HG02938 (cell line): ENCODE measurements at regions not wholly inside any gene's neighbourhood (a gene's known extent, or its start where the extent isn't known, plus 50 kb on each side); places are given as distances from the start of the nearest gene placed in this dataset.
"Not testable (repeated sequence)": the region's sequence is repeated elsewhere in the genome, so short reads cannot be mapped to it uniquely, and the experiment has no call there.

Experiments
- ATAC-seq: cut with Tn5 transposase; IDR thresholded peaks from one replicate; pipeline ENCODE4 v1.9.1; 2021; ENCODE audit warnings: mild to moderate bottlenecking, moderate library complexity; ENCODE audit not compliant: unreplicated experiment

GRCh38 chr7:13737563-13737962 is 251.9 kb downstream of the ETV1 start:
- ATAC-seq, result no peak

- ATAC-seq, result no peak
These were observed 247.3 kb downstream of the ETV1 start for GRCh38 chr7:13742126-13742525.

- no peak for ATAC-seq
These were observed 246.7 kb downstream of the ETV1 start for GRCh38 chr7:13742811-13743210.

GRCh38 chr7:13743226-13743625 is 246.2 kb downstream of the ETV1 start:
- no peak for ATAC-seq

- ATAC-seq, result no peak
These were observed 243.9 kb downstream of the ETV1 start for GRCh38 chr7:13745530-13745929.

GRCh38 chr7:13748998-13749397 is 240.5 kb downstream of the ETV1 start:
- ATAC-seq, result no peak

- no peak for ATAC-seq
These were observed 239.8 kb downstream of the ETV1 start for GRCh38 chr7:13749636-13750035.

GRCh38 chr7:13751766-13752165 is 237.7 kb downstream of the ETV1 start:
- no peak for ATAC-seq

GRCh38 chr7:13757841-13758240 is 231.6 kb downstream of the ETV1 start:
- ATAC-seq, result no peak

- ATAC-seq, result not testable (repeated sequence)
These were observed 223.6 kb downstream of the ETV1 start for GRCh38 chr7:13765853-13766252.

GRCh38 chr7:13770305-13770704 is 219.2 kb downstream of the ETV1 start:
- ATAC-seq, result no peak

- ATAC-seq, result no peak
These were observed 214.5 kb downstream of the ETV1 start for GRCh38 chr7:13774976-13775375.

GRCh38 chr7:13777242-13777641 is 212.2 kb downstream of the ETV1 start:
- no peak for ATAC-seq

- no peak for ATAC-seq
These were observed 210.5 kb downstream of the ETV1 start for GRCh38 chr7:13778967-13779366.

- ATAC-seq, result no peak
These were observed 198.9 kb downstream of the ETV1 start for GRCh38 chr7:13790611-13791010.

- ATAC-seq, result no peak
These were observed 197.3 kb downstream of the ETV1 start for GRCh38 chr7:13792208-13792607.

GRCh38 chr7:13793926-13794325 is 195.5 kb downstream of the ETV1 start:
- ATAC-seq, result no peak

- ATAC-seq, result no peak
These were observed 194.9 kb downstream of the ETV1 start for GRCh38 chr7:13794581-13794980.

- no peak for ATAC-seq
These were observed 191.9 kb downstream of the ETV1 start for GRCh38 chr7:13797545-13797944.

- ATAC-seq, result no peak
These were observed 188.6 kb downstream of the ETV1 start for GRCh38 chr7:13800694-13801448.

- no peak for ATAC-seq
These were observed 187.8 kb downstream of the ETV1 start for GRCh38 chr7:13801669-13802068.

- no peak for ATAC-seq
These were observed 186.8 kb downstream of the ETV1 start for GRCh38 chr7:13802651-13803050.

- ATAC-seq, result no peak
These were observed 186.3 kb downstream of the ETV1 start for GRCh38 chr7:13803134-13803533.
